ENCODE measurements at regions not wholly inside any gene's neighbourhood (a gene's known extent, or its start where the extent isn't known, plus 50 kb on each side); places are given as distances from the start of the nearest gene placed in this dataset.

DNA sequence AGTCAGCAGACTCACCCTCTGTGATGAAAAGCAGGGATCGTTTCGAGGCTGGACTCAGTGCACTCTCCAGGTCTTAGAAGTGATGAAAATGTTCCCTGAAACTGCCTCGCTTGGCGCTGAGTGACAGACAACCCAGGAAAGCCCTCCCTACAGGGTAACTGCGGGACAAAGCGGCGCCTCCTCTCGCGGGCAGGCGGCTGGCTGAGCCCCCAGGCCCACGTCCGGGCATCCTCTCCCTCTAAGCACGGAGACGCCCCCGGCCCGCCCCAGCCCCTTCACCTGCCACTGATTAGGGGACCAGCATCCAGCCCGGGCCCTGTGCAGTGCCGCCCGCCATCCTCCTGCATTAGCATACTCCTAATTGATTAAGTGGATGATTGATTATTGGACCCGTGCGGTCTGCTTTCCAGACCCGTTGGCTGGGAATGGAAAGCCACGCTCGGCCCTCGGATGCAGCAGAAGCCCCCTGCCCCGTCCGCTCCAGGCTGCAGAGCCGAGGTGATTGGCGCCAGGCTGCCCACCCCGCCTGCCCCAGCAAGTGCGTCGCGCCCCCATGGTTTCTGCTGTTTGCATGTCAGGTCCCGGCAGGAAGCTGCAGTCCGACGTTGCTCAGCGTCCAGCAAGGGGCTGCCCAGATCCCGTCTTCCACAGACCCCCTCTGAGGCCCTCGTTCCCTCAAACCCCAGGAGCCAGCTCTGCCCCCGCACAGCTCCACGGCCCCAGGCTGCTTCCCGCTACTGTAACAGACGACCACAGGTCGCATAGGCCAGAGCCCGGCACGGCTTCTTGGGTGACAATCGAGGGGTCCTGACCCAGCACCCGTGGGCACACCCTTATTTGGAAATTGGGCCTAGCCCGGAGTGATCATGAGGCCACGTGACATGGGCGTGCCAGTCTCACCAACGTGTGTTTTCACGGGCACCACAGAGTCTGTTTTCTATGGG, 131.6 kb downstream of the DLL1 start:
- TF ChIP-seq, protein P1, sequence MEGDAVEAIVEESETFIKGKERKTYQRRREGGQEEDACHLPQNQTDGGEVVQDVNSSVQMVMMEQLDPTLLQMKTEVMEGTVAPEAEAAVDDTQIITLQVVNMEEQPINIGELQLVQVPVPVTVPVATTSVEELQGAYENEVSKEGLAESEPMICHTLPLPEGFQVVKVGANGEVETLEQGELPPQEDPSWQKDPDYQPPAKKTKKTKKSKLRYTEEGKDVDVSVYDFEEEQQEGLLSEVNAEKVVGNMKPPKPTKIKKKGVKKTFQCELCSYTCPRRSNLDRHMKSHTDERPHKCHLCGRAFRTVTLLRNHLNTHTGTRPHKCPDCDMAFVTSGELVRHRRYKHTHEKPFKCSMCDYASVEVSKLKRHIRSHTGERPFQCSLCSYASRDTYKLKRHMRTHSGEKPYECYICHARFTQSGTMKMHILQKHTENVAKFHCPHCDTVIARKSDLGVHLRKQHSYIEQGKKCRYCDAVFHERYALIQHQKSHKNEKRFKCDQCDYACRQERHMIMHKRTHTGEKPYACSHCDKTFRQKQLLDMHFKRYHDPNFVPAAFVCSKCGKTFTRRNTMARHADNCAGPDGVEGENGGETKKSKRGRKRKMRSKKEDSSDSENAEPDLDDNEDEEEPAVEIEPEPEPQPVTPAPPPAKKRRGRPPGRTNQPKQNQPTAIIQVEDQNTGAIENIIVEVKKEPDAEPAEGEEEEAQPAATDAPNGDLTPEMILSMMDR (IDR thresholded peaks at IDR 0.05) = no peak
- no peak for TF ChIP-seq POLR2A (IDR thresholded peaks at IDR 0.05)
